ENCODE measurements at regions not wholly inside any gene's neighbourhood (a gene's known extent, or its start where the extent isn't known, plus 50 kb on each side); places are given as distances from the start of the nearest gene placed in this dataset.
A peak's percentile ranks its signal among the peaks of the same experiment; 100 is the strongest.

DNA sequence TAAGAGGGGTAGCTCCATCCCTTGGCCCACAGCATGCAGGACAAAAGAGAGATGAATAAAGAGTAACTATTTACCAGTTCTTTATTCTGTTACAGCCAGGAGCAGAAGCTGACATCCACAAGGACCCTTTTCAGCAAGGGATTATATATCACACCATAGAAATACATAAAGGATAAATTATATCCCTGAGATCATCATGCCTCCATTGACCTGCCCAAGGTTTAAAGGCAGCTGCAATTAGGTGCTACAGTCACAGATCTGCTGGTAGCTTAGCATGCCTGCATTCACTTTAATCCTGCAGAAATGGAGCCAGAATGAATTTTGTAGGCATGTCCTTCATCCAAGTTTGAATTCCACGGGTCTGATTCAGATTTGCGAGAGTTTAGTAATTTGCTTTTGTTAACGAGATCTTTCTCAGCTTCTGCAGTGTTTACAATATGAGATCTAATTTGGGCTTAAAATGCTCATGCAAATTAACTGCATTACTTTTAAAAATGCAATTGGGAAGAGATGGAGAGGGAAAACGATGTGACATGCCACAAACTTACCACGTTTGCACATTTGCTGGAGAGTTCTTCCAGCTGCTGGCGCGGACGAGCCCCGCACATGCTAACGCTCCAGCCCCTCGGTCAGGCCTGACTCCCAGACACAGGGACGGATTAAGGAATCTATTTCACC is 327.0 kb upstream of the NOCT start:
- H3K9me3 ChIP-seq (replicated peaks) = no peaks in the 10 kb centered on the region
- no peaks in the 10 kb centered on the region for H3K27me3 ChIP-seq
- H3K27ac ChIP-seq = no peak overlapping the region
- H3K4me1 ChIP-seq = no peaks in the 10 kb centered on the region
- no peak overlapping the region for H3K4me3 ChIP-seq
- no peaks in the 10 kb centered on the region for H3K36me3 ChIP-seq
- DNase-seq = no peak

DNA sequence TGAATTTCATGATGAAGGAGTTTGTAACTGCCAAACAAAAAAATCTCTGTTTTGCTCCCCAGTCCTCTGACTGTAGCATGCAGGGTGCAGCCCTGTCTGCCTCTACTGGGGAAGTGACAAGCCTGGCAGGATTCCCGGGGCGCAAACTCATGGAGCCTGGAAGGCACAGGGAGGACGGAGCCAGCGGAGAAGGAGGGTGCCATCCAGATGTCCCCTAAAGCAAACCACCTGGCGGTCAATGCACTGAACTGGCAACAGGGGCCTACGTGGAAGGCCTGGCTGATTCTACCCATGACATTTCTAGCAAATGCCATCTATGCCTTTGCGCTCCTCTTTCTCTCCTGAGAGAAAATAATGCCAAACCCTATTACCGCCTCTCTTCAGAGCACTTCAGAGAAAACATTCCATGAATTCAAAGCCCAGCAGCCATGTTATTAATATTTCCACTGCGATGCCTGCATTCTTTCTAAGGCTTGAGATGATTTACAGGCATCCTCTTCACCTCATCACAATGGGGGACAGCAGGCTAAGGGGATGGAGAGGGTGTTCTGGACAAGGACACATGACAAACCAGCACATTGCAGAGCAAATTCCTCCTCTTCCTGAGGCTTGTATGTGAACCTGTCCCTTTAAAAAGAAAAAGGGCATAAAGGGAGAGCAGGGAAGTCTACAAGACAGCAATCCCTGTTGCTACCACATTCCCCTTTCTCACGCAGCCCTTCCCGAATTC is 329.3 kb upstream of the NOCT start:
- DNase-seq = no peak
- Histone ChIP-seq H3K27me3 (no peaks in the 10 kb centered on the region), H3K4me1 (no peaks in the 10 kb centered on the region), H3K9me3 (replicated peaks) (no peaks in the 10 kb centered on the region), H3K36me3 (no peaks in the 10 kb centered on the region), H3K27ac (no peak overlapping the region), H3K4me3 (no peak overlapping the region)

GRCh38 chr4:138685316-138685715 is 330.3 kb upstream of the NOCT start:
- Histone ChIP-seq H3K9me3 (replicated peaks) (no peaks in the 10 kb centered on the region), H3K36me3 (no peaks in the 10 kb centered on the region), H3K4me1 (peaks cover 4% of the 10 kb centered on the region; the same call in 1 of the 2 replicates), H3K27me3 (no peaks in the 10 kb centered on the region), H3K27ac (no peak overlapping the region), H3K4me3 (no peak overlapping the region)
- no peak for DNase-seq

DNA sequence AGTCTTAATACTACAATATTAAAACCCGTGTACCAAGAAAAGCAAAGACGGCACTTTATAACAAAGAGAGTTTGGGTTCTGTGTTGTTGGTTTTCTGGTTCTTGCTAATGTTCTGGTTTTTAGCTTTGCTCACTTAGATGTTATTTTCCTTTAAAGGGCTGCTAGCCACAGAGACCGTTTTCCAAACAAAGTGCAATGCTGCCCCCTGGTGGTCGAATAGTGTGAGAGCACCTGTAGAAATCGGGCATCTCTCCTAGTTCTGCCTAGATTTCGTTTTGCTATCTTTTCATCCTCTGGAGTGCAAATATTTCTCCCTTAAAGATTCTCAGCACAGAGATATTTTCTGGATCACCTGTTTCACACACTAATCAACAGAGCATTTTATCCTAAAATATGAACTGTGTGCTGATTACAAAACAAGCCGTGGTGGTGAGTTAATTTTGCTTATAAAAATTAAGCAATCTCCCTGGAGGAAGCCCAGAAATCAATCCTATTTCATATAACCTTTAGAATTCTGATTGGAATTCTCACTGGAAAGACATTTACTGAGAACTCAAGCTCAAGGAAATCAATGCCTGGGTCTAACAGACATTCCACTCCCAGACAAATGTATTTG is 334.5 kb upstream of the NOCT start:
- peak; percentile 57 to 87 for DNase-seq
- H3K27ac ChIP-seq = no peak overlapping the region
- H3K4me1 ChIP-seq = peaks cover 15% of the 10 kb centered on the region
- H3K9me3 ChIP-seq (replicated peaks) = no peaks in the 10 kb centered on the region
- H3K27me3 ChIP-seq = no peaks in the 10 kb centered on the region
- no peak overlapping the region for H3K4me3 ChIP-seq
- no peaks in the 10 kb centered on the region for H3K36me3 ChIP-seq

- Histone ChIP-seq H3K9me3 (replicated peaks) (no peaks in the 10 kb centered on the region), H3K27me3 (no peaks in the 10 kb centered on the region), H3K27ac (no peak overlapping the region), H3K4me3 (no peak overlapping the region), H3K4me1 (peaks cover 15% of the 10 kb centered on the region), H3K36me3 (no peaks in the 10 kb centered on the region)
- no peak for DNase-seq
These were observed 335.3 kb upstream of the NOCT start for GRCh38 chr4:138680256-138680655.

DNA sequence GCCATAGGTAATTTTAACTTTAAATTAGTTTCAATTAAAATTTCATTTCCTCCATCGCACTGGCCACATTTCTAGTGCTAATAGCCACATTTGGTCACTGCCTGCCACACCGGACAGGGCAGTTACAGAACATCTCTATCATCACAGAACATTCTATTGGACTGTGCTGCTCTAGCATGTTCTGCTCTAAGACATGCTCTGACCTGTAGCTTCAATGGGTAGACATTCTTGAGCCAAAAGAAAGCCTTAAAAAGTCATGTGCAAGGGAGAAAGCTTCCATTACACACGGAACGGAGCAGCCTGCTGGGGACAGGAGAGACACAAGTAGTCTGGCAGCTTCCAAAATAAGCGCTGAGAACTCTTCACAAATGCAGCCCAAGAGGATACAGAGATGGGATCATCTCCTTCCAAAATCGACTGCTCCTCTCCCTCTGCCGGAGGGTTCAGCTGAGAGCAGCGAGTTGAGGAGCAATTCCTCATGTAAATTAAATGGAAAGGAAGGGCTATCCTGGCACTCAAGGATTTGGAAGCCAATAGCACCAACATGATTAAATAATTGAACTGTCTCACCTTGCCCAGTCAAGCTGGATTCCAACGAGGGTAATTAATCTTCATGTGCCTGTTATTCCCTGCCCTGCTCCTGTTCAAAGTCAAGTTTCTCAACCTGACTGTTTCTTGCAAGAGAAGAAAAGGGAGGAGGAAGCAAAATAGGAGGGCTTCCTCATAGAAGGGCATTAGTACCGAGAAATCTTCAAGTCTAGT is 336.4 kb upstream of the NOCT start:
- Histone ChIP-seq H3K36me3 (no peaks in the 10 kb centered on the region), H3K27ac (no peak overlapping the region), H3K4me3 (no peak overlapping the region), H3K4me1 (peaks cover 15% of the 10 kb centered on the region), H3K27me3 (no peaks in the 10 kb centered on the region), H3K9me3 (replicated peaks) (no peaks in the 10 kb centered on the region)
- DNase-seq = no peak

DNA sequence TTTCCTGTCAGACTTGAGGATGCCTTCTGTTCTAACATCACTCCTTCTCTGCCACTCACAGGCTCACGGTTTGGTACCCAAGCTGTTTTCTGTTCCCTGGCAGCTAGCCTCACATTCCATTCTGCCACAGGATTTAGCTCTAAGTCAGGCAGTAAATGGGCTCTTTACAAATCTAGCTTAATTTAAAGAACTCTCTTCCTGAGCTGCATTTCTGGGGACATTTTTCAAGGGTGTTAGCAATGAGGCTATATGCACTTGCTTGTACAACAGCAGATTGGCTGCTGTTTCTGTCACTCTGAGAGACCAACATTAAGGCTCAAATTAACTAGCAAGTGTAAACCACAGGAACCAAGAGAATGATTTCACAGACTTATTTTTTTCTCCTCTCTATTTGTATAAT is 337.8 kb upstream of the NOCT start:
- Histone ChIP-seq H3K36me3 (no peaks in the 10 kb centered on the region), H3K4me3 (no peak overlapping the region)
- DNase-seq = peak; percentile 42 to 62

GRCh38 chr4:138677212-138677611 is 338.4 kb upstream of the NOCT start:
- DNase-seq = no peak
- Histone ChIP-seq H3K36me3 (no peaks in the 10 kb centered on the region), H3K9me3 (replicated peaks) (no peaks in the 10 kb centered on the region), H3K27ac (no peak overlapping the region), H3K27me3 (no peaks in the 10 kb centered on the region), H3K4me3 (no peak overlapping the region), H3K4me1 (peaks cover 18% of the 10 kb centered on the region)

More for the DNA sequence above, 337.8 kb upstream of the NOCT start:
- Histone ChIP-seq H3K27me3 (no peaks in the 10 kb centered on the region), H3K4me1 (peaks cover 15% of the 10 kb centered on the region), H3K9me3 (replicated peaks) (no peaks in the 10 kb centered on the region), H3K27ac (no peak overlapping the region)

GRCh38 chr4:138675685-138676084 is 339.9 kb upstream of the NOCT start:
- no peaks in the 10 kb centered on the region for H3K36me3 ChIP-seq
- peaks cover 32% of the 10 kb centered on the region for H3K4me1 ChIP-seq
- no peaks in the 10 kb centered on the region for H3K9me3 ChIP-seq (replicated peaks)
- no peak overlapping the region for H3K4me3 ChIP-seq
- H3K27me3 ChIP-seq = no peaks in the 10 kb centered on the region
- no peak overlapping the region for H3K27ac ChIP-seq
- DNase-seq = no peak

DNA sequence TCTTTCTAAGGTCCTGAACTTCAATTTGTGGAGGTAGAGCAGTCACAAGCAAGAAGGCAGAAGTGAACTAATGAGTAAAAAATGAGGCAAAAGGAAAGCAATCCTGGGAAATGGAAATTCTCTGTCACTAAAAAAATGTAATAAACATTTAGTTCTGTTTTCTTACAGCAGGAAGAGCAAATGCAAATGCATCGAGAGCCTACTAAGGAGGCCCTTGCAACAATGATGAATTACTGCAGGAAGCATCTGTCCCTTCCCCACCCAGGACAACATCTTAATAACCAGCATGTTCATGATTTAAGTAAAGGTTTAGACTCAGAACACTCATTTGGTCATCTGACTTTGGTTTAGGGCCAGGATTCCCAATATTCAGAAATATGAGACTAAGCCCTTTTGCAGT is 341.4 kb upstream of the NOCT start:
- H3K27me3 ChIP-seq = no peaks in the 10 kb centered on the region
- H3K4me3 ChIP-seq = no peak overlapping the region
- no peaks in the 10 kb centered on the region for H3K36me3 ChIP-seq
- H3K27ac ChIP-seq = no peak overlapping the region
- H3K4me1 ChIP-seq = peaks cover 44% of the 10 kb centered on the region
- H3K9me3 ChIP-seq (replicated peaks) = no peaks in the 10 kb centered on the region
- no peak for DNase-seq

DNA sequence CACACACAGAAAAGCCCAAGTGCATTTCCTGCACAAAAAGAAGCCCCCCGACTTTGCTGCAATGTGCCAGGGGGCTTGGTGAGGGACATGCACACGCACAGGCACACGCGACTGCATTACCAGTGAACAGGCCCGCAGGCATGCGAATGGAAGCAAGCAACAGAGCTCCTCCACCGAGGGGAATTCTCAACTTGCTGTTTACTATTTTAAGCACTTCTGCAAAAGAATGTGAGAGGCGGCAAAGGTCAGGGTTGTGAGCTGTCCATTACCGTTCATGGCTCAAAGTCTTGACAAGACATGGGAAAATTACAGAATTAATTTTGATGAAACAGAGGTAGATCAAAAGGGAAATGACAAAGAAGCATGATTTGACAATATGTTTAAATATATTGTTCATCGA is 342.5 kb upstream of the NOCT start:
- no peak for DNase-seq
- Histone ChIP-seq H3K4me3 (no peak overlapping the region), H3K36me3 (no peaks in the 10 kb centered on the region), H3K27ac (no peak overlapping the region), H3K27me3 (no peaks in the 10 kb centered on the region), H3K4me1 (peaks cover 51% of the 10 kb centered on the region), H3K9me3 (replicated peaks) (no peaks in the 10 kb centered on the region)

- Histone ChIP-seq H3K4me1 (peaks cover 49% of the 10 kb centered on the region), H3K27me3 (no peaks in the 10 kb centered on the region), H3K9me3 (replicated peaks) (no peaks in the 10 kb centered on the region), H3K27ac (peak overlapping the region; percentile 89), H3K36me3 (no peaks in the 10 kb centered on the region), H3K4me3 (no peak overlapping the region)
- peak in 1 of 2 experiments; percentile 19 for DNase-seq
These were observed 343.1 kb upstream of the NOCT start for GRCh38 chr4:138672393-138672976.

GRCh38 chr4:138671606-138672084 is 343.9 kb upstream of the NOCT start:
- H3K27ac ChIP-seq = peak overlapping the region; percentile 89
- no peak overlapping the region for H3K4me3 ChIP-seq
- H3K36me3 ChIP-seq = no peaks in the 10 kb centered on the region
- peak; percentile 58 to 80 for DNase-seq
- no peaks in the 10 kb centered on the region for H3K9me3 ChIP-seq (replicated peaks)
- no peaks in the 10 kb centered on the region for H3K27me3 ChIP-seq
- H3K4me1 ChIP-seq = peaks cover 53% of the 10 kb centered on the region

DNA sequence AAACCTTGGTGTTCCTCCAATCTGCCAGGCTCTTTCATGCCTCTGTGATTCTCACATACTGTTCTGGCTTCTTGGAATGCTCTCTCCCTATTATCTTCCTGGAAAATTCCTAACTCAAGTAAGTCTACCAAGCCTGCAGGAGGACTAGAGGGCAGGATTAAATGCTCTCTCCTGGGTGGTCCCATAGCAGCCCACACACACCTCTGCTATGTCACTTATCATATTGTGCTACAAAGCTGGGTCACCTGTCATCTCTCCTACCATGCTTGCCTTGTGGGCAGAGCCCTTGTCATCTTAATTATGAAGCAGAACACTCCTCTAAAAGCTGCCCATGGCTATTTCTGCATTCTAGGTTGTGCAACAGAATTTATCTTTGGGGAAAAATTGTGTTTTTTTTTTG is 344.5 kb upstream of the NOCT start:
- Histone ChIP-seq H3K27me3 (no peaks in the 10 kb centered on the region), H3K27ac (peak overlapping the region; percentile 89), H3K4me1 (peaks cover 59% of the 10 kb centered on the region)

More for the DNA sequence above, 344.5 kb upstream of the NOCT start:
- Histone ChIP-seq H3K36me3 (no peaks in the 10 kb centered on the region), H3K4me3 (no peak overlapping the region), H3K9me3 (replicated peaks) (no peaks in the 10 kb centered on the region)
- peak; percentile 82 to 86 for DNase-seq

Data from SJCRH30 (cell line).